ENCODE measurements at regions not wholly inside any gene's neighbourhood (a gene's known extent, or its start where the extent isn't known, plus 50 kb on each side); places are given as distances from the start of the nearest gene placed in this dataset.

DNA sequence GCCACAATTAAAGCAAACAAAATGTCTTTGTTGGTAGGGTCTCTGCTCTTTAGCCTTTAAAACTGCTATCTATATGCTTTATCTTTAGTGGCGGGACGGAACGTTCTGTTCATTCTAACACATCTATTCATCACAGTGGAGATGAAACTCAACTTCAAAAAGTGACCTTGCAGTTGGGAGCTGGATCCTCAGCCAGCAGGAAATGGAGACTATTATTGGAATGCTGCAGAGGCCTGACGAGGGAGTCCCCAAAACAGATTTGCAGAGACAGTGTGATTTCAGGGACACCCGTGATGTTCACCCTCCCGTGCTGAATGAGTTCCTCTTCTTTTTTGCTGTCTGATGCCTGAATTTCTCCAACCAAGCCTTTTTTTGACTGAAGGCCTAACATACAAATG, 306.0 kb upstream of the SHH start:
- CTCF ChIA-PET, result no interaction called here
- H2AFZ ChIP-seq (ENCODE audit: insufficient read depth, low read depth, low read length, poor library complexity, severe bottlenecking), result no peak overlapping the region
- intact Hi-C loops (cut with micrococcal nuclease), result no loop called here
- H3K4me1 Mint-ChIP-seq, result no peaks in the 10 kb centered on the region
- no peak overlapping the region for H3K4me3 ChIP-seq (ENCODE audit: control extremely low read depth in 1 of 5, extremely low read depth in 1 of 5, insufficient read depth in 1 of 5, low read depth in 2 of 5, low read length in 4 of 5)
- POLR2A ChIA-PET, result no interaction called here
- H3K27ac ChIP-seq (ENCODE audit: low read length in 2 of 2), result no peak overlapping the region
- WGBS (ENCODE audit: insufficient coverage), result 94% methylated on average over 5 of the region's 6 CpGs
- TF ChIP-seq CTCF (IDR thresholded peaks at IDR 0.05), result no peak
- no peak for TF ChIP-seq EZH2 (IDR thresholded peaks at IDR 0.05; ENCODE audit: borderline replicate concordance, insufficient read depth, low read depth, low read length, poor library complexity, severe bottlenecking)
- DNase-seq (no peak), ATAC-seq (ENCODE audit: low read depth) (no peak)
- no peak overlapping the region for H3K4me2 ChIP-seq (replicated peaks; ENCODE audit: low read depth, low read length, poor library complexity, severe bottlenecking)
- H3K79me2 ChIP-seq (ENCODE audit: control insufficient read depth, insufficient read depth, low read length), result no peaks in the 10 kb centered on the region
- no peak overlapping the region for H3K27ac Mint-ChIP-seq
- H3K9me3 Mint-ChIP-seq (ENCODE audit: insufficient read depth), result no peaks in the 10 kb centered on the region
- no peaks in the 10 kb centered on the region for H3K27me3 ChIP-seq (replicated peaks in 1 of 4; ENCODE audit: control extremely low read depth in 1 of 4, control insufficient read depth in 3 of 4, insufficient read depth in 4 of 4, low read length in 3 of 4)
- H3K27me3 Mint-ChIP-seq, result no peaks in the 10 kb centered on the region
- H3K4me1 ChIP-seq (ENCODE audit: control insufficient read depth in 2 of 2, insufficient read depth in 2 of 2, low read length in 2 of 2), result no peaks in the 10 kb centered on the region
- no peaks in the 10 kb centered on the region for H3K36me3 ChIP-seq (replicated peaks in 1 of 2; ENCODE audit: control extremely low read depth in 1 of 2, control insufficient read depth in 1 of 2, extremely low read depth in 1 of 2, insufficient read depth in 2 of 2, low read length in 1 of 2)
- peaks cover 0 to 12% (median 0%) of the 10 kb centered on the region in 3 donors for H3K9me3 ChIP-seq (ENCODE audit: control extremely low read depth in 1 of 3, control insufficient read depth in 2 of 3, insufficient read depth in 1 of 3, low read length in 2 of 3)
- H3K9ac ChIP-seq (ENCODE audit: low read length), result no peak overlapping the region
- H3K4me3 Mint-ChIP-seq, result no peak overlapping the region
- no peaks in the 10 kb centered on the region for H4K20me1 ChIP-seq (ENCODE audit: control insufficient read depth, insufficient read depth, low read length, poor library complexity, severe bottlenecking)

DNA sequence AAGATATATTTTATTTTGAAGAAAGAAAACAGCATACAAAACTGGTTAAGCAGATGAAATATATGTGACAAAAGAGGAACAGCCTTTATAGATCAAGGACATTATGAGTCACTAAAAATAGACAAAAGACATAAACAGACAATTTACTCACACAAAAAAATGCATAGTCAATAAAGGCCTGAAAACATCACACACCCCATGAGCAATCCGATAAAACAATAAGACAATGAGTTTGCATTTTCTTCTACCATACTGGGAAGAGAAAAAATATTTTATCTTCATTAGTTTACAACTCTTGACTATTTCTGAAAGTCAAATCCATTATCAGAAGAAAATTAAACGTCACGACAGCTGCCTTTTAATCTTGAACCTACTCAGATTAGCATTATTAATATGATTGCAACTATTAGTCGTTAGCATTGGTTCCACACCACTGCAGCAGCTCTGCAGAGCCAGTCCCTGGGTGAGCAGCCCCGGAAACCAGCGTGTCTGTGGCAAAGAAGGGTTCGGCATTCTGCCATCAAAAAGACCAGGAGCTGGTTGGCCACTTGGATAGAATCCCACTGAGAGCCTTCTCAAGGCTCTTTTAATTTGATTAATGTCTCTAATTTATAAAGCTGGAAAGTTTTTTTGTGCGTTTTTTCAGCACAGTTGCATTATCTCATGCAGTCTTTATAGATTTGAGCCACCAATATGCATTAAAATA, 305.4 kb upstream of the SHH start:
- Mint-ChIP-seq H3K27ac (no peak overlapping the region), H3K9me3 (ENCODE audit: insufficient read depth) (no peaks in the 10 kb centered on the region), H3K27me3 (no peaks in the 10 kb centered on the region), H3K4me3 (no peak overlapping the region), H3K4me1 (no peaks in the 10 kb centered on the region)
- no peak overlapping the region for H3K4me3 ChIP-seq (ENCODE audit: control extremely low read depth in 1 of 5, extremely low read depth in 1 of 5, insufficient read depth in 1 of 5, low read depth in 2 of 5, low read length in 4 of 5)
- WGBS (ENCODE audit: insufficient coverage), result 90% methylated on average over 2 of the region's 8 CpGs
- H3K27me3 ChIP-seq (replicated peaks in 1 of 4; ENCODE audit: control extremely low read depth in 1 of 4, control insufficient read depth in 3 of 4, insufficient read depth in 4 of 4, low read length in 3 of 4), result no peaks in the 10 kb centered on the region
- no peak overlapping the region for H3K9ac ChIP-seq (ENCODE audit: low read length)
- ChIA-PET POLR2A (no interaction called here), CTCF (no interaction called here)
- H3K27ac ChIP-seq (ENCODE audit: low read length in 2 of 2), result no peak overlapping the region
- H4K20me1 ChIP-seq (ENCODE audit: control insufficient read depth, insufficient read depth, low read length, poor library complexity, severe bottlenecking), result no peaks in the 10 kb centered on the region
- intact Hi-C loops (cut with micrococcal nuclease), result no loop called here
- ATAC-seq (ENCODE audit: low read depth) (no peak), DNase-seq (no peak)
- no peak overlapping the region for H3K4me2 ChIP-seq (replicated peaks; ENCODE audit: low read depth, low read length, poor library complexity, severe bottlenecking)
- TF ChIP-seq CTCF (IDR thresholded peaks at IDR 0.05) (no peak), EZH2 (IDR thresholded peaks at IDR 0.05; ENCODE audit: borderline replicate concordance, insufficient read depth, low read depth, low read length, poor library complexity, severe bottlenecking) (no peak)
- H3K9me3 ChIP-seq (ENCODE audit: control extremely low read depth in 1 of 3, control insufficient read depth in 2 of 3, insufficient read depth in 1 of 3, low read length in 2 of 3), result peaks cover 0 to 10% (median 0%) of the 10 kb centered on the region in 3 donors
- no peaks in the 10 kb centered on the region for H3K36me3 ChIP-seq (replicated peaks in 1 of 2; ENCODE audit: control extremely low read depth in 1 of 2, control insufficient read depth in 1 of 2, extremely low read depth in 1 of 2, insufficient read depth in 2 of 2, low read length in 1 of 2)
- no peak overlapping the region for H2AFZ ChIP-seq (ENCODE audit: insufficient read depth, low read depth, low read length, poor library complexity, severe bottlenecking)
- no peaks in the 10 kb centered on the region for H3K4me1 ChIP-seq (ENCODE audit: control insufficient read depth in 2 of 2, insufficient read depth in 2 of 2, low read length in 2 of 2)
- no peaks in the 10 kb centered on the region for H3K79me2 ChIP-seq (ENCODE audit: control insufficient read depth, insufficient read depth, low read length)

Measured in B cell (primary cell).